AG09319 (cell line): ENCODE measurements at regions not wholly inside any gene's neighbourhood (a gene's known extent, or its start where the extent isn't known, plus 50 kb on each side); places are given as distances from the start of the nearest gene placed in this dataset.
A peak's percentile ranks its signal among the peaks of the same experiment; 100 is the strongest.

ENCODE experiments used
- DNase-seq: peaks from one replicate; pipeline ENCODE4 v3.0.0-alpha.2; 2010; ENCODE audit warnings: low read depth; ENCODE audit errors: extremely low read depth
- CTCF ChIP-seq: IDR thresholded peaks from 2 replicates; pipeline ENCODE4 v1.5.1; 2011; ENCODE audit warnings: low read depth, mild to moderate bottlenecking, inconsistent platforms, low read length, moderate library complexity

GRCh38 chr18:68284236-68284780 is 430.6 kb downstream of the TMX3 start:
- TF ChIP-seq CTCF: no peak
- DNase-seq: no peak

- TF ChIP-seq CTCF: no peak
- no peak for DNase-seq
Observed at GRCh38 chr18:68283834-68284233, 431.1 kb downstream of the TMX3 start.

GRCh38 chr18:68282232-68282631 is 432.7 kb downstream of the TMX3 start:
- no peak for TF ChIP-seq CTCF
- DNase-seq: no peak

GRCh38 chr18:68275616-68276015 is 439.3 kb downstream of the TMX3 start:
- peak; percentile 18 for DNase-seq
- no peak for TF ChIP-seq CTCF

GRCh38 chr18:68270017-68270416 is 444.9 kb downstream of the TMX3 start:
- no peak for TF ChIP-seq CTCF
- no peak for DNase-seq

GRCh38 chr18:68267583-68267982 is 447.3 kb downstream of the TMX3 start:
- DNase-seq: no peak

GRCh38 chr18:68263481-68263880 is 451.4 kb downstream of the TMX3 start:
- no peak for TF ChIP-seq CTCF
- DNase-seq: no peak

More at GRCh38 chr18:68267583-68267982, 447.3 kb downstream of the TMX3 start:
- no peak for TF ChIP-seq CTCF
